HCT116 (cell line): ENCODE measurements at regions not wholly inside any gene's neighbourhood (a gene's known extent, or its start where the extent isn't known, plus 50 kb on each side); places are given as distances from the start of the nearest gene placed in this dataset.

Experiments
- ATAC-seq: fragments of 200-7000 bp; cut with Tn5 transposase; 2 replicates; pipeline ENCODE4 v1.9.1; 2020; ENCODE audit warnings: mild to moderate bottlenecking, moderate library complexity
- BruUV-seq: library from RNA; stranded (reverse); fragments of 400-500 nt; replicated peaks from 2 replicates; lab custom pipeline; 2021; lab: Mats Ljungman, UMichigan
- CTCF ChIA-PET: fragments of 300-600 bp; sonication (Branson Sonifier 250); formaldehyde crosslinking; loops from one replicate; lab custom pipeline; 2021; ENCODE audit warnings: antibody characterized with exemption; lab: Charles Lee
- POLR2A ChIA-PET: fragments of 300-600, 350-600 bp; sonication (Branson Sonifier 250); formaldehyde crosslinking; loops from one replicate; lab custom pipeline; 2021; ENCODE audit warnings: antibody characterized with exemption; lab: Charles Lee
- RAD21 ChIA-PET, 2 experiments: fragments of 300-600 bp; sonication (Branson Sonifier 250); formaldehyde crosslinking; loops; one replicate each; lab custom pipeline; 2023; ENCODE audit warnings: low total read pairs in 2 of 2; ENCODE audit not compliant: uncharacterized antibody in 2 of 2, unreplicated experiment in 2 of 2, low non-redundant PET in 1 of 2; lab: Charles Lee
- DNase-seq: peaks from one replicate; pipeline ENCODE4 v3.0.0-alpha.2; 2010; ENCODE audit warnings: low read depth, low spot score
- H2AFZ ChIP-seq: fragments of 200-600 bp; shearing (Covaris generic), sonication (generic); 2 replicates; pipeline ENCODE4 v1.6.1; 2017; ENCODE audit warnings: low read depth, mixed run types, mixed read lengths, antibody characterized with exemption, low read length; ENCODE audit not compliant: poor library complexity, severe bottlenecking
- H3K27ac ChIP-seq: 2 replicates; pipeline ENCODE4 v1.5.1; 2012; ENCODE audit warnings: low read depth, low read length
- H3K27me3 ChIP-seq: fragments of 200-600 bp; sonication (generic); 2 replicates; pipeline ENCODE4 v1.6.1; 2016; ENCODE audit warnings: mixed run types, low read length, mixed read lengths; ENCODE audit not compliant: insufficient read depth
- H3K36me3 ChIP-seq, 2 experiments: fragments of 200-500 bp in 1 of 2; fragments of 200-600 bp in 1 of 2; sonication (Bioruptor generic) in 1 of 2; sonication (generic) in 1 of 2; 2 replicates each; pipeline versions ENCODE4 v1.5.1 to v1.6.1; 2014 to 2016; ENCODE audit warnings: low read length in 2 of 2, inconsistent platforms in 1 of 2, mixed read lengths in 1 of 2, mixed run types in 1 of 2; ENCODE audit not compliant: insufficient read depth in 2 of 2, control insufficient read depth in 1 of 2
- H3K4me1 ChIP-seq, 2 experiments: fragments of 200-600 bp in 1 of 2; sonication (generic) in 1 of 2; 2 replicates each; pipeline versions ENCODE4 v1.5.1 to v1.6.1; 2012 to 2017; ENCODE audit warnings: low read length in 2 of 2, inconsistent platforms in 1 of 2, mild to moderate bottlenecking in 1 of 2, mixed read lengths in 1 of 2, mixed run types in 1 of 2, moderate library complexity in 1 of 2; ENCODE audit not compliant: insufficient read depth in 2 of 2, control insufficient read depth in 1 of 2
- H3K4me2 ChIP-seq: fragments of 200-600 bp; sonication (generic); 2 replicates; pipeline ENCODE4 v1.6.1; 2017; ENCODE audit warnings: mixed run types, low read length, mixed read lengths
- H3K4me3 ChIP-seq, 2 experiments: fragments of 200-600 bp in 1 of 2; sonication (generic) in 1 of 2; replicated peaks in 1 of 2; 2 replicates each; pipeline ENCODE4 v1.5.1; 2011 to 2016; ENCODE audit warnings: low read length in 2 of 2, control low read depth in 1 of 2, low read depth in 1 of 2, mild to moderate bottlenecking in 1 of 2, mixed read lengths in 1 of 2, mixed run types in 1 of 2
- H3K79me2 ChIP-seq: fragments of 200-600 bp; sonication (generic); 2 replicates; pipeline ENCODE4 v1.6.1; 2017; ENCODE audit warnings: mild to moderate bottlenecking, mixed run types, low read length, moderate library complexity, mixed read lengths; ENCODE audit not compliant: insufficient read depth
- H3K9ac ChIP-seq: fragments of 200-600 bp; sonication (generic); 2 replicates; pipeline ENCODE4 v1.6.1; 2016; ENCODE audit warnings: low read length, mixed read lengths
- H3K9me2 ChIP-seq: fragments of 200-600 bp; sonication (generic), shearing (Covaris generic); 2 replicates; pipeline ENCODE4 v1.6.1; 2017; ENCODE audit warnings: mixed run types, mild to moderate bottlenecking, moderate library complexity; ENCODE audit not compliant: insufficient read depth
- H3K9me3 ChIP-seq, 2 experiments: fragments of 200-500 bp in 1 of 2; fragments of 200-600 bp in 1 of 2; sonication (Bioruptor generic) in 1 of 2; sonication (generic) in 1 of 2; 2 replicates each; pipeline ENCODE4 v1.6.1; 2014 to 2017; ENCODE audit warnings: low read length in 2 of 2, mixed read lengths in 2 of 2, inconsistent platforms in 1 of 2, low read depth in 1 of 2, mild to moderate bottlenecking in 1 of 2, mixed run types in 1 of 2, moderate library complexity in 1 of 2; ENCODE audit not compliant: control insufficient read depth in 1 of 2, insufficient read depth in 1 of 2
- H4K20me1 ChIP-seq: fragments of 200-600 bp; sonication (generic), shearing (Covaris generic); 2 replicates; pipeline ENCODE4 v1.6.1; 2017; ENCODE audit warnings: mixed run types, mild to moderate bottlenecking, moderate library complexity; ENCODE audit not compliant: insufficient read depth
- CEBPB ChIP-seq: IDR thresholded peaks from 2 replicates; pipeline ENCODE4 v1.6.1; 2012; ENCODE audit warnings: low read depth
- EGR1 ChIP-seq: IDR thresholded peaks from 2 replicates; pipeline ENCODE4 v1.6.1; 2012; ENCODE audit warnings: low read depth
- ELF1 ChIP-seq: IDR thresholded peaks from 2 replicates; pipeline ENCODE4 v1.6.1; 2012; ENCODE audit warnings: low read depth, borderline replicate concordance
- EZH2phosphoT487 ChIP-seq: fragments of 200-600 bp; IDR thresholded peaks from 2 replicates; pipeline ENCODE4 v1.6.1; 2018; ENCODE audit warnings: antibody characterized with exemption, borderline replicate concordance
- JUND ChIP-seq: IDR thresholded peaks from 2 replicates; pipeline ENCODE4 v1.6.1; 2012
- POLR2A ChIP-seq: IDR thresholded peaks from 2 replicates; pipeline ENCODE4 v1.7.0; 2011; ENCODE audit warnings: borderline replicate concordance; ENCODE audit not compliant: insufficient read depth, insufficient read length; ENCODE audit errors: extremely low read depth
- POLR2AphosphoS5 ChIP-seq: IDR thresholded peaks from 2 replicates; pipeline ENCODE4 v1.6.1; 2011; ENCODE audit warnings: mild to moderate bottlenecking, low read depth, low read length, moderate library complexity
- TCF7L2 ChIP-seq: IDR thresholded peaks from 2 replicates; pipeline ENCODE4 v1.7.0; 2011; ENCODE audit warnings: borderline replicate concordance, inconsistent platforms; ENCODE audit not compliant: insufficient read depth, insufficient read length; ENCODE audit errors: extremely low read depth
- ZNF274 ChIP-seq: fragments of 200-500 bp; sonication (Bioruptor generic); IDR thresholded peaks from 2 replicates; pipeline ENCODE4 v1.6.1; 2014; ENCODE audit warnings: mild to moderate bottlenecking, low read depth, low read length, inconsistent platforms
- intact Hi-C: fragments of 100-400 bp; cut with micrococcal nuclease; formaldehyde crosslinking; loops from 2 replicates; pipeline ENCODE4 v1.10.0; 2022
- TF ChIP-seq, protein P1 (sequence below): IDR thresholded peaks from 2 replicates; pipeline ENCODE4 v1.6.1; 2011; ENCODE audit warnings: mild to moderate bottlenecking, low read length, moderate library complexity; ENCODE audit not compliant: insufficient replicate concordance; ENCODE audit errors: extremely low read depth
- TF ChIP-seq, protein P2 (sequence below): IDR thresholded peaks from 2 replicates; pipeline ENCODE4 v1.6.1; 2012
- TF ChIP-seq, protein P3 (sequence below), 3 experiments: fragments of 200-600 bp in 1 of 3; sonication (generic) in 1 of 3; IDR thresholded peaks in 2 of 3; conservative IDR thresholded peaks in 1 of 3; 2 replicates each; pipeline ENCODE4 v1.5.1; 2012 to 2017; ENCODE audit warnings: low read depth in 2 of 3, low read length in 2 of 3, antibody characterized with exemption in 1 of 3, borderline replicate concordance in 1 of 3, control low read depth in 1 of 3, mild to moderate bottlenecking in 1 of 3, mixed read lengths in 1 of 3, mixed run types in 1 of 3, moderate library complexity in 1 of 3; ENCODE audit not compliant: insufficient read depth in 1 of 3

DNA sequence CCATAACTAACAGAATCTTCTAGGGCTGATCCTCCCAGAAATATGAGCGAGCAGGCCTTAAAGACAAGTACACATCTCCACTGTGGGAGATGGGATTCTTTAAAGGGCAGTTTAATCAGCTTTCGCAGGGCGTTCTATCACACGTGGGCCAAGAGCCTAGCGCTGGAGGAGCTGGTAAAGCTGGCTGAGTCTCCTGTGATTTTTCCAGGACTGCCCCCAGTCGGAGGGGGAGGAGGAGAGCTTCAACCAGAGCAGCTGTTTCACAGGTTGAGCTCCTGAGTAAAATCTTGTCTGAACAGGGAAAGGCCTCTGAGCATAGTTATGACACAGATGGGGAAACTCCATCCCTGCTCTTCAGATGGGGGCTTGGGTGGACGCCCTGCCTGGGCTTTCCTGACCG, 87.0 kb downstream of the ZNF365 start:
- intact Hi-C loops: no loop called here
- H3K4me1 ChIP-seq: no peaks in the 10 kb centered on the region
- CTCF ChIA-PET: no interaction called here

DNA sequence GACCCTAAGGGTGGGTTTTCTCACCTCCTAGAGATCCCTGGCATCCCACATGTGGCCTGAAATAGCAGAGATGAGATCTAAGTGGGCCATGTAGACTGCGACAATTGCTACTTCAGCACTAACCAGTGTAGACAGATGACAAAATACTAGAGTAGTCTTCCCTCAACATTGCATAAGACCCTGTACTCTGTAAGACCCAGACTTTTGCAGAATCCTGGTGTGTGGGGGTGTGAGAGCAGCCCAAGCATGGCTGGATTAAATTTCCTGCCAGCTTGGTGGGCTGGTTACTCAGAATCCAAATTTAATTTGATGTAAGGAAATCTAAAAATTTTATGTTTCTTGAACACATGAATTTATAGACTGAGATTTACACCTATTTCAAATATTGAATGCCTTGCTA, 88.3 kb downstream of the ZNF365 start:
- H3K9me2 ChIP-seq: no peaks in the 10 kb centered on the region
- POLR2A ChIA-PET: no interaction called here
- intact Hi-C loops: no loop called here
- no peak overlapping the region for H3K4me2 ChIP-seq
- no peak overlapping the region for H3K4me3 ChIP-seq
- H3K9me3 ChIP-seq: no peaks in the 10 kb centered on the region
- no peak overlapping the region for H3K9ac ChIP-seq
- TF ChIP-seq, protein P1, sequence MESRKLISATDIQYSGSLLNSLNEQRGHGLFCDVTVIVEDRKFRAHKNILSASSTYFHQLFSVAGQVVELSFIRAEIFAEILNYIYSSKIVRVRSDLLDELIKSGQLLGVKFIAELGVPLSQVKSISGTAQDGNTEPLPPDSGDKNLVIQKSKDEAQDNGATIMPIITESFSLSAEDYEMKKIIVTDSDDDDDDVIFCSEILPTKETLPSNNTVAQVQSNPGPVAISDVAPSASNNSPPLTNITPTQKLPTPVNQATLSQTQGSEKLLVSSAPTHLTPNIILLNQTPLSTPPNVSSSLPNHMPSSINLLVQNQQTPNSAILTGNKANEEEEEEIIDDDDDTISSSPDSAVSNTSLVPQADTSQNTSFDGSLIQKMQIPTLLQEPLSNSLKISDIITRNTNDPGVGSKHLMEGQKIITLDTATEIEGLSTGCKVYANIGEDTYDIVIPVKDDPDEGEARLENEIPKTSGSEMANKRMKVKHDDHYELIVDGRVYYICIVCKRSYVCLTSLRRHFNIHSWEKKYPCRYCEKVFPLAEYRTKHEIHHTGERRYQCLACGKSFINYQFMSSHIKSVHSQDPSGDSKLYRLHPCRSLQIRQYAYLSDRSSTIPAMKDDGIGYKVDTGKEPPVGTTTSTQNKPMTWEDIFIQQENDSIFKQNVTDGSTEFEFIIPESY: no peak
- no peak for TF ChIP-seq CEBPB
- TF ChIP-seq, protein P2, sequence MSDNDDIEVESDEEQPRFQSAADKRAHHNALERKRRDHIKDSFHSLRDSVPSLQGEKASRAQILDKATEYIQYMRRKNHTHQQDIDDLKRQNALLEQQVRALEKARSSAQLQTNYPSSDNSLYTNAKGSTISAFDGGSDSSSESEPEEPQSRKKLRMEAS: no peak
- no peak for TF ChIP-seq ELF1
- TF ChIP-seq POLR2A: no peak
- no peak for TF ChIP-seq EZH2phosphoT487
- TF ChIP-seq TCF7L2: no peak
- no peak for TF ChIP-seq EGR1
- TF ChIP-seq POLR2AphosphoS5: no peak
- TF ChIP-seq JUND: no peak
- TF ChIP-seq, protein P3, sequence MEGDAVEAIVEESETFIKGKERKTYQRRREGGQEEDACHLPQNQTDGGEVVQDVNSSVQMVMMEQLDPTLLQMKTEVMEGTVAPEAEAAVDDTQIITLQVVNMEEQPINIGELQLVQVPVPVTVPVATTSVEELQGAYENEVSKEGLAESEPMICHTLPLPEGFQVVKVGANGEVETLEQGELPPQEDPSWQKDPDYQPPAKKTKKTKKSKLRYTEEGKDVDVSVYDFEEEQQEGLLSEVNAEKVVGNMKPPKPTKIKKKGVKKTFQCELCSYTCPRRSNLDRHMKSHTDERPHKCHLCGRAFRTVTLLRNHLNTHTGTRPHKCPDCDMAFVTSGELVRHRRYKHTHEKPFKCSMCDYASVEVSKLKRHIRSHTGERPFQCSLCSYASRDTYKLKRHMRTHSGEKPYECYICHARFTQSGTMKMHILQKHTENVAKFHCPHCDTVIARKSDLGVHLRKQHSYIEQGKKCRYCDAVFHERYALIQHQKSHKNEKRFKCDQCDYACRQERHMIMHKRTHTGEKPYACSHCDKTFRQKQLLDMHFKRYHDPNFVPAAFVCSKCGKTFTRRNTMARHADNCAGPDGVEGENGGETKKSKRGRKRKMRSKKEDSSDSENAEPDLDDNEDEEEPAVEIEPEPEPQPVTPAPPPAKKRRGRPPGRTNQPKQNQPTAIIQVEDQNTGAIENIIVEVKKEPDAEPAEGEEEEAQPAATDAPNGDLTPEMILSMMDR (IDR thresholded peaks at IDR 0.05 in 2 of 3, conservative IDR thresholded peaks at IDR 0.05 in 1 of 3; ENCODE audit: borderline replicate concordance in 1 of 3, insufficient read depth in 1 of 3, low read depth in 2 of 3, low read length in 2 of 3): no peak
- ATAC-seq: no peak
- RAD21 ChIA-PET: no interaction called here
- CTCF ChIA-PET: no interaction called here
- no peaks in the 10 kb centered on the region for H4K20me1 ChIP-seq
- H3K36me3 ChIP-seq: no peaks in the 10 kb centered on the region
- no peak for DNase-seq
- H3K4me1 ChIP-seq: no peaks in the 10 kb centered on the region
- H2AFZ ChIP-seq: no peak overlapping the region
- BruUV-seq: no TSS peak
- H3K79me2 ChIP-seq: no peaks in the 10 kb centered on the region
- H3K27ac ChIP-seq: no peak overlapping the region
- H3K27me3 ChIP-seq: no peaks in the 10 kb centered on the region

More for the DNA sequence above, 87.0 kb downstream of the ZNF365 start:
- Histone ChIP-seq H3K79me2 (no peaks in the 10 kb centered on the region), H3K4me2 (no peak overlapping the region), H4K20me1 (no peaks in the 10 kb centered on the region), H2AFZ (no peak overlapping the region), H3K27me3 (no peaks in the 10 kb centered on the region), H3K4me3 (no peak overlapping the region), H3K27ac (no peak overlapping the region), H3K9ac (no peak overlapping the region), H3K36me3 (no peaks in the 10 kb centered on the region), H3K9me2 (no peaks in the 10 kb centered on the region), H3K9me3 (no peaks in the 10 kb centered on the region)
- no peak for DNase-seq
- no peak for ATAC-seq
- no TSS peak for BruUV-seq
- ChIA-PET POLR2A (no interaction called here), RAD21 (no interaction called here)
- no peak for TF ChIP-seq ZNF274
- no peak for TF ChIP-seq EGR1
- TF ChIP-seq TCF7L2: no peak
